PC-9 (cell line): ENCODE measurements at regions not wholly inside any gene's neighbourhood (a gene's known extent, or its start where the extent isn't known, plus 50 kb on each side); places are given as distances from the start of the nearest gene placed in this dataset.

Source experiments
- BruUV-seq: library from RNA; stranded (reverse); fragments of 400-500 nt; replicated peaks from 2 replicates; lab custom pipeline; 2021; lab: Mats Ljungman, UMichigan
- CTCF ChIA-PET: fragments of 300-600 bp; sonication (Branson Sonifier 250); formaldehyde crosslinking; loops from one replicate; lab custom pipeline; 2022; ENCODE audit warnings: antibody characterized with exemption; lab: Charles Lee
- POLR2A ChIA-PET: fragments of 300-600 bp; sonication (Branson Sonifier 250); formaldehyde crosslinking; loops from one replicate; lab custom pipeline; 2022; ENCODE audit warnings: antibody characterized with exemption; ENCODE audit not compliant: unreplicated experiment; lab: Charles Lee
- DNase-seq, 2 experiments: peaks; one replicate each; pipeline versions ENCODE4 v3.0.0 to v3.0.0-alpha.2; 2015 to 2022; ENCODE audit warnings: mixed read lengths in 1 of 2
- H2AFZ ChIP-seq: fragments of 200-600 bp; sonication (generic); 2 replicates; pipeline ENCODE4 v1.8.1; 2017; ENCODE audit warnings: antibody characterized with exemption
- H3F3A ChIP-seq: fragments of 200-600 bp; sonication (generic); 2 replicates; pipeline ENCODE4 v1.8.1; 2017; ENCODE audit warnings: antibody characterized with exemption, mild to moderate bottlenecking, low read depth; ENCODE audit not compliant: insufficient read depth
- H3K27ac ChIP-seq: fragments of 200-600 bp; sonication (generic); 2 replicates; pipeline ENCODE4 v1.6.1; 2016; ENCODE audit warnings: mixed run types
- H3K27me3 ChIP-seq: fragments of 200-600 bp; sonication (generic); 2 replicates; pipeline ENCODE4 v1.6.1; 2016; ENCODE audit warnings: low read depth, mixed run types; ENCODE audit not compliant: insufficient read depth
- H3K36me3 ChIP-seq: fragments of 200-600 bp; sonication (generic); 2 replicates; pipeline ENCODE4 v1.6.1; 2016; ENCODE audit warnings: low read depth, mixed run types
- H3K4me1 ChIP-seq: fragments of 200-600 bp; sonication (generic); replicated peaks from 2 replicates; pipeline ENCODE4 v1.6.1; 2016; ENCODE audit warnings: mixed run types; ENCODE audit not compliant: insufficient read depth
- H3K4me2 ChIP-seq: fragments of 200-600 bp; sonication (generic); 2 replicates; pipeline ENCODE4 v1.6.1; 2017; ENCODE audit warnings: mixed run types
- H3K4me3 ChIP-seq: fragments of 200-600 bp; sonication (generic); 2 replicates; pipeline ENCODE4 v1.6.1; 2016; ENCODE audit warnings: mixed run types
- H3K79me2 ChIP-seq: fragments of 200-600 bp; sonication (generic); 2 replicates; pipeline ENCODE4 v1.6.1; 2017; ENCODE audit warnings: low read depth, mixed run types
- H3K9me2 ChIP-seq: fragments of 200-600 bp; sonication (generic); 2 replicates; pipeline ENCODE4 v1.8.1; 2017; ENCODE audit warnings: mild to moderate bottlenecking; ENCODE audit not compliant: insufficient read depth
- H3K9me3 ChIP-seq: fragments of 200-600 bp; sonication (generic); 2 replicates; pipeline ENCODE4 v1.8.1; 2016; ENCODE audit warnings: low read depth; ENCODE audit not compliant: insufficient read depth
- H4K20me1 ChIP-seq: fragments of 200-600 bp; sonication (generic); 2 replicates; pipeline ENCODE4 v1.8.1; 2017; ENCODE audit not compliant: insufficient read depth
- CTCF ChIP-seq: fragments of 200-600 bp; sonication (generic); conservative IDR thresholded peaks from 2 replicates; pipeline ENCODE4 v1.6.1; 2017; ENCODE audit warnings: mixed run types, antibody characterized with exemption, mild to moderate bottlenecking, moderate library complexity
- EZH2 ChIP-seq: fragments of 200-600 bp; sonication (generic); IDR thresholded peaks from 2 replicates; pipeline ENCODE4 v1.8.0; 2017; ENCODE audit warnings: antibody characterized with exemption, low read depth
- intact Hi-C: fragments of 100-400 bp; cut with micrococcal nuclease; formaldehyde crosslinking; loops from one replicate; pipeline ENCODE4 v1.10.0; 2022; ENCODE audit not compliant: unreplicated experiment

GRCh38 chr5:175107028-175107588, 336.9 kb downstream of the DRD1 start:
- BruUV-seq, result no TSS peak
- no peak overlapping the region for H2AFZ ChIP-seq

DNA sequence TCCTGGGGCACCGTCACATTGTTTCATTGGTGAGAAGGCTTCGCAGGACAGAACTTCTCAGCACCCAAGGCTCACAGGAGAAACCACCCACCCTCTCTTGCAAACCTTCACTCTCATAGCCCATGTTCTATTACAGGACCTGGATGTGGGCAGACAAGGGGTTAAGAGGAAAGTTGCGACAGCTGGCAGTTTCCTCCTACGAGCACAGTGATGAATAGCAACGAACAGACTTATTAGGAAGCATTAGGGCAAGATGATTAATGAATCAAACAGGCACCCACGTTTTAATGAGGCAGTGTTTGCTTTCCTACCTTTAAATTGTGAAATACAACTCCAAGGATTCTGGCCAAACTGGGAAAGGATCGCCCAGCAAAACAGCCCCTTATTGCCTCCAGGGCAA, 339.3 kb downstream of the DRD1 start:
- Histone ChIP-seq H3K79me2 (no peaks in the 10 kb centered on the region), H3K36me3 (no peaks in the 10 kb centered on the region), H4K20me1 (no peaks in the 10 kb centered on the region), H3F3A (no peaks in the 10 kb centered on the region), H3K9me2 (no peaks in the 10 kb centered on the region), H3K27me3 (peaks cover 7% of the 10 kb centered on the region; the same call in 1 of the 2 replicates), H3K4me1 (no peaks in the 10 kb centered on the region), H2AFZ (no peak overlapping the region), H3K4me2 (no peak overlapping the region), H3K4me3 (no peak overlapping the region), H3K27ac (no peak overlapping the region), H3K9me3 (no peaks in the 10 kb centered on the region; the same call in 1 of the 2 replicates)
- ChIA-PET CTCF (no interaction called here), POLR2A (no interaction called here)
- DNase-seq, result no peak
- TF ChIP-seq CTCF, result no peak
- no peak for TF ChIP-seq EZH2
- intact Hi-C loops, result no loop called here
- BruUV-seq, result no TSS peak

More at GRCh38 chr5:175107028-175107588, 336.9 kb downstream of the DRD1 start:
- Histone ChIP-seq H3K4me3 (no peak overlapping the region), H3K79me2 (no peaks in the 10 kb centered on the region), H3K27ac (no peak overlapping the region), H3K4me1 (no peaks in the 10 kb centered on the region), H3F3A (no peaks in the 10 kb centered on the region), H3K27me3 (peaks cover 7% of the 10 kb centered on the region; the same call in 1 of the 2 replicates), H4K20me1 (no peaks in the 10 kb centered on the region), H3K36me3 (no peaks in the 10 kb centered on the region), H3K9me2 (no peaks in the 10 kb centered on the region), H3K4me2 (no peak overlapping the region), H3K9me3 (no peaks in the 10 kb centered on the region; the same call in 1 of the 2 replicates)
- intact Hi-C loops, result no loop called here
- DNase-seq, result no peak
- no peak for TF ChIP-seq CTCF
- no peak for TF ChIP-seq EZH2
- ChIA-PET CTCF (no interaction called here), POLR2A (no interaction called here)

DNA sequence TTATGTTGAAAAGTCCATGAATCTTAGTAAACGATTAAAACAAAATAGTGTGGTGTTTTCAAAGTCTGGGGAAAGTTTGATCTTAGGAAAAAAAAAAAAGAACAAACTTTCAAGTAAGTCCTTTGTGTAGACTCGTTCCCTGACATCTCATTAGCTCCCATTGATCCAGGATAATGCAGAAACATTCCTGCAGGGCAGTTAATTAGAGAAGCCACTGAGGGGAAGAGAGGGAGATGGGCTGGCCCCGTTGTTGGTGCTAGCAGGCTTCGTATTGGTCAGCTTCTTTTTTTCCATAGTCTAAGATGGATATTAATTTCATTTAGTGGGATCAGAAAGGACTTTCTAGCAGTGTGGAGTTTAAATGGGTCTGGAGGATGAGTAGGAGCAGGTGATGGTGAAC, 340.2 kb downstream of the DRD1 start:
- ChIA-PET POLR2A (no interaction called here), CTCF (no interaction called here)
- H3F3A ChIP-seq, result no peaks in the 10 kb centered on the region
- intact Hi-C loops, result no loop called here
- no peaks in the 10 kb centered on the region for H3K79me2 ChIP-seq
- no peak overlapping the region for H2AFZ ChIP-seq
- no peak overlapping the region for H3K4me2 ChIP-seq
- no peaks in the 10 kb centered on the region for H3K9me2 ChIP-seq
- H3K9me3 ChIP-seq, result no peaks in the 10 kb centered on the region
- no TSS peak for BruUV-seq
- peaks cover 11% of the 10 kb centered on the region for H3K27me3 ChIP-seq
- DNase-seq, result no peak
- no peak overlapping the region for H3K4me3 ChIP-seq
- H3K27ac ChIP-seq, result no peak overlapping the region
- no peaks in the 10 kb centered on the region for H3K4me1 ChIP-seq
- no peaks in the 10 kb centered on the region for H3K36me3 ChIP-seq
- TF ChIP-seq EZH2 (no peak), CTCF (no peak)
- H4K20me1 ChIP-seq, result no peaks in the 10 kb centered on the region
